HG03039 (cell line): ENCODE measurements at regions not wholly inside any gene's neighbourhood (a gene's known extent, or its start where the extent isn't known, plus 50 kb on each side); places are given as distances from the start of the nearest gene placed in this dataset.

Experiments
- ATAC-seq: cut with Tn5 transposase; IDR thresholded peaks from one replicate; pipeline ENCODE4 v1.9.1; 2021; ENCODE audit warnings: mild to moderate bottlenecking, moderate library complexity; ENCODE audit not compliant: unreplicated experiment

- no peak for ATAC-seq
Observed at GRCh38 chr12:28876196-28876798, 272.8 kb upstream of the FAR2 start.

GRCh38 chr12:28877854-28878253 lies 271.2 kb upstream of the FAR2 start:
- no peak for ATAC-seq

- no peak for ATAC-seq
Observed at GRCh38 chr12:28878629-28879028, 270.4 kb upstream of the FAR2 start.

GRCh38 chr12:28879379-28879778 lies 269.7 kb upstream of the FAR2 start:
- no peak for ATAC-seq

- no peak for ATAC-seq
Observed at GRCh38 chr12:28882444-28882843, 266.6 kb upstream of the FAR2 start.

GRCh38 chr12:28883406-28883997 lies 265.6 kb upstream of the FAR2 start:
- no peak for ATAC-seq

- ATAC-seq: no peak
Observed at GRCh38 chr12:28884904-28885679, 264.0 kb upstream of the FAR2 start.

DNA sequence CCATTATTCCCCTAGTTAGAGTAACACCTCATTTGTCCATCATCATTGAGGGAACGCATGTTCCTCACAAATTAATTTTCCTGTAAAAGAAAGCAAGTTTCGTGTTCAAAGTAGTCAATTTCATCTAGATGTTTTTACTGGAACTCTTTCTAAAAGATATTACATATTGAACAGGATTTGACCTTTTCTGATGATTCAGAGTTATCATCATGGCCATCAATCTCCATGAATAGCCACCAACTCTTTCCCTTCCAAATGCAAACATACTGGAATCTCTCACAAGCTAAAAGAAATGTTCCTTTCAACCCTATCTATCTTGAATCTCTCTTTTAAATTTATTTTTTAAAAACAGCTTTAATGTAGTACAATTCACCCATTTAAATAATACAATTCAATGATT lies 263.1 kb upstream of the FAR2 start:
- ATAC-seq: no peak

DNA sequence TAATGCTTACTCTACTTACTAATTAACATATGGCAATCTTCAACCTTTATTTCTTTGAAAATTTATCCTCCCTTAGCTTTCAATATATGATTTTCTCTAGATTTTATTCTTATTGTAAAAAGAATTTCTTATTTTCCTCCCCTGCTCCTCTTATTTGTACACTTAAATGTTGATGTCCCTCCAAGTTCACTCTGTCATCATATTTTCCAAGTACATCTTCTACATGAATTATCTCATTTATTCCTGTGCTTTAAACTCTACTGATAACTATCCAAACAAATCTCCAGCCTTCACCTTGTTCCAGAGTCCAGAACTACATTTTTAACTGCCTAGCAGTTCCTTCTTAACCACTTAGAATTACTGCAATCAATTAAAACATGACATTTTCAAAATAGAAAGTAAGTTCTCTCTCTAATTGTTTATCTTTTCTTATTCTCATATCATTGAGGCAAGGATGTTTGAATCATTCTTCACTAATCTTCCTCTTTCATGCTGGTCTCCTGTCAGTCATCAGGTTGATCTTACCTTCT lies 261.6 kb upstream of the FAR2 start:
- ATAC-seq: no peak

GRCh38 chr12:28890664-28891063 lies 258.4 kb upstream of the FAR2 start:
- ATAC-seq: no peak

- no peak for ATAC-seq
Observed at GRCh38 chr12:28891126-28891525, 258.0 kb upstream of the FAR2 start.

GRCh38 chr12:28893365-28893764 lies 255.7 kb upstream of the FAR2 start:
- ATAC-seq: no peak

- no peak for ATAC-seq
Observed at GRCh38 chr12:28893856-28894255, 255.2 kb upstream of the FAR2 start.

GRCh38 chr12:28896421-28896820 lies 252.7 kb upstream of the FAR2 start:
- ATAC-seq: no peak

DNA sequence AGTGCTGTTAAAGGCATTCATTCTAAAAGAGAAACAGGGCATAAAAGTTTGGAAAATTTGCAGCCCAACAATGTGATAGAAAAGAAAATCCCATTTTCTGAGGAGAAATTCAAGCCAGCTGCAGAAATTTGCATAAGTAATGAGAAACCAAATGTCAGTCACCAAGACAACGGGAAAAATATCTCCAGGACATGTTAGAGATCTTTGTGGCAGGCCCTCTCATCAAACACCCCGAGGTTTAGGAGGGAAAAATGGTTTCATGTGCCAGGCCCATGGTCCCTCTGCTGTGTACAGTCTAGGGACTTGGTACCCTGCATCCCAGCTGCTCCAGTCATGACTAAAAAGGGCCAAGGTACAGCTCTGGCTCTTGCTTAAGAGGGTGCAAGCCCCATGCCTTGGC lies 251.0 kb upstream of the FAR2 start:
- no peak for ATAC-seq

GRCh38 chr12:28899951-28900350 lies 249.1 kb upstream of the FAR2 start:
- no peak for ATAC-seq

- no peak for ATAC-seq
Observed at GRCh38 chr12:28905220-28905955, 243.7 kb upstream of the FAR2 start.

GRCh38 chr12:28908646-28909045 lies 240.4 kb upstream of the FAR2 start:
- no peak for ATAC-seq

- ATAC-seq: no peak
Observed at GRCh38 chr12:28909291-28909690, 239.8 kb upstream of the FAR2 start.

GRCh38 chr12:28925719-28926376 lies 223.2 kb upstream of the FAR2 start:
- no peak for ATAC-seq

DNA sequence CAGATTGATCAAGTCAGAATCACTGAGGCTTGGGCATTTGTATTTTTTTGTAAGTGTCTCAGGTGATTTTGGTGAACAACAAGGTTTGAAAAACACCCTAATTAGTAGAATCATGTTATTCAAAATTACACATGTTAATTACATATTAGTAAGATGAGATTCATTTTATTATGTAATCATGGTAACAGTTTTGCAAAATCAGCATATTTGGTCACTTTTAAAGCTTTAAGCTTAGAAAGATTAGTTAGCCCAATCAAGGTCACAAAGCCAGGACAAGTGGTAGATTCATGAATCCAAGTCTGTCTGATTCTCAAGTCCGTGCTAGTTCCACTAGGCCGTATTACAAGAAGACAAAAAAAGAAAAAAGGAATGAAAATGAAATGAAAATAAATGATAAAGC lies 218.4 kb upstream of the FAR2 start:
- no peak for ATAC-seq
